HG02678 (cell line): ENCODE measurements at regions not wholly inside any gene's neighbourhood (a gene's known extent, or its start where the extent isn't known, plus 50 kb on each side); places are given as distances from the start of the nearest gene placed in this dataset.
"Not testable (repeated sequence)": the region's sequence is repeated elsewhere in the genome, so short reads cannot be mapped to it uniquely, and the experiment has no call there.

Experiments
- ATAC-seq: cut with Tn5 transposase; IDR thresholded peaks from one replicate; pipeline ENCODE4 v1.9.1; 2021; ENCODE audit warnings: mild to moderate bottlenecking, moderate library complexity; ENCODE audit not compliant: unreplicated experiment

GRCh38 chr17:21470422-21470821 is 94.3 kb downstream of the KCNJ12 start:
- ATAC-seq: not testable (repeated sequence)

DNA sequence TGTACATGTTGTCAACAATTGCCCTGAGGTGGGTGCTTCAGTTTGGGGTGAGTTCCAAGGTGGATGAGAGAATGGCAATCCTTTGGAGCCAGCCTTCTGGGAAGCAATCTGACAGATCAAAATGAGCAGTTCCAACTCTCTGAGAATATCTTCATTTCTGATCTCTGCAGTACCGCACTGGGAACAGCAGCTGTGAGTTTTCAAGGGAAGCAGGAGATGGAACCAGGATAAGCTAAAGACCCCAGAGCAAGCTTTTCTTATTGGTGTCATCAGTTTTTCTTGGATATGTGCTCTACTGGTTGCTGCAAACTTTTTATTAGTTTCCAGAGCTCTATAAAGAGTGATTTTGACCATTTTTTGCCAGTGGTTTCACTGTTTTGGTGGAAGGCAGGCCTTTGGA is 94.7 kb downstream of the KCNJ12 start:
- no peak for ATAC-seq

- no peak for ATAC-seq
Measured at GRCh38 chr17:21474815-21475214, 98.7 kb downstream of the KCNJ12 start.

DNA sequence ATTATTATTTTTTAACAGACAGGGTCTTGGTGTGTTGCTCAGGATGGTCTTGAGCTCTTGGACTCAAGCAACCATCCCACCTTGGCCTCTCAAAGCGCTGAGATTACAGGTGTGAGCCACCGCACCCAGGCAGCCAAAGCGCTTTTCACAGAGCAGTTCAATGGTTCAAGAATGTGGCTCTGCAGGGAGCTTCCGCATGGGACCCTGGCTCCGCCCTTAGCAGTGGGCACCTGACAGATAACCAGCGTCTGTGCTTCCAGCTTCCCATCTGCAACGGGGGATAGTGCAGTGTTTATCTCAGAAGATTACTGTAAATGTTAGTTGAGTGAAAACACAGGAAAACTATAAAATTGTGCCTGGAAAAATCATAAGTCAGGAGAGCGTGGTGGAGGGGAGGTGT is 99.4 kb downstream of the KCNJ12 start:
- ATAC-seq: no peak

GRCh38 chr17:21476867-21477266 is 100.7 kb downstream of the KCNJ12 start:
- no peak for ATAC-seq

- ATAC-seq: no peak
Measured at GRCh38 chr17:21482189-21482865, 106.2 kb downstream of the KCNJ12 start.

- ATAC-seq: not testable (repeated sequence)
Measured at GRCh38 chr17:21488043-21488442, 111.9 kb downstream of the KCNJ12 start.

GRCh38 chr17:21493993-21494392 is 117.8 kb downstream of the KCNJ12 start:
- ATAC-seq: no peak

GRCh38 chr17:21495281-21495680 is 119.1 kb downstream of the KCNJ12 start:
- ATAC-seq: no peak

DNA sequence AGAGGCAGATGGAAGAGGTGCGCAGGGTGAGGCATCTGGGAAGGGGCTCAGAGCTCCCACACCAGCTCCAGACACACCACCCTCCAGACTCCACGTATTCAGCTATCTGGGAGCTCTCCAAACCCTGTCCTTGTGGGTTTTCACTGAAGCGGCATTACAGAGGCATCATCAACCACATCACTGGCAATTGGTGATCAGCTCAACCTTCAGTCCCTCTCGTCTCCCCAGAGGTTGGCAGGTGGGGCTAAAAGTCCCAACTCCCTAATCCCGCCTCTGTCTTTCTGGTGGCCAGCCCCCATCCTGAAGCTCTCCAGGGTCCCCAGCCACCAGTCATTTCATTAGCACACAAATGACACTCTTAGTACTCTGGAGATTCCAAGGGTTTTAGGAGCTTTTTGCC is 123.9 kb downstream of the KCNJ12 start:
- ATAC-seq: no peak

- ATAC-seq: not testable (repeated sequence)
Measured at GRCh38 chr17:21501927-21502700, 126.0 kb downstream of the KCNJ12 start.

- ATAC-seq: no peak
Measured at GRCh38 chr17:21505819-21506815, 130.0 kb downstream of the KCNJ12 start.

- ATAC-seq: not testable (repeated sequence)
Measured at GRCh38 chr17:21507806-21508205, 131.6 kb downstream of the KCNJ12 start.

DNA sequence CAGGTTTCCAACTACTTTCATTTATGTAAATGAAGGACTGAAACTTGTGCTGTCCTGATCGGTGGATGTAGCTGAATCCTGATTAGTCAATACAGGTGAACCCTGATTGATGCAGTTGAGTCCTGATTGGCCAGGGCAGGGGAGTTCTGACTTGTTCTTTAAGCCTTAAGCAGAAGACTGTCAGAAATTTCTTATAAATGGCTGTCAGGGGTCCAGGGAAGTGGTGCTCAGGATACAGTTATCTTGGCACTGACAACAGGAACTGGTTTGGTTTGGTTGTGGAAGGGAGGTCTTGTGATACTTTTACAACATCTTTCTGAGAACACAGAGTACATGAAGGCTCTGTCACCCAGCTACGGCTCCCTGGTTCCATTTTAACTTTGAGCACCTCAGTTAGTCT is 132.1 kb downstream of the KCNJ12 start:
- no peak for ATAC-seq

DNA sequence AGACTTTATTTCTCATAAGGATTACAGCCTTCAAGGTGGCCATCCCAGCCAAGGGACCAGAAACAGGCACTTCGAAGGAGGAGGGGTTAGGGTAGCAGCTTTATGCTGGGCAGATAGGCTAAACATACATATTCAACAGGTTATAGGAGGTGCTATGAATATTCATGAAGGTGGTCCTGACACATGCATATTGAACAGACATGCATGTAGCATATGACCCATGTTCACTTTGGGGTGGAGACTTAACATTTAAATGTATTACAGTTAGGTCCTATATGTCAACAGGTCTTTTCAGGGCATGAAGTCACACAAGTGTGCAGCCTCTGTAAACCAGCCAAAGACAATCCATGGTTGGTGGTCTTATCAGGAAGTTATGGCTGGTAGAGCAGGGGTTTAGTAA is 133.2 kb downstream of the KCNJ12 start:
- ATAC-seq: not testable (repeated sequence)

DNA sequence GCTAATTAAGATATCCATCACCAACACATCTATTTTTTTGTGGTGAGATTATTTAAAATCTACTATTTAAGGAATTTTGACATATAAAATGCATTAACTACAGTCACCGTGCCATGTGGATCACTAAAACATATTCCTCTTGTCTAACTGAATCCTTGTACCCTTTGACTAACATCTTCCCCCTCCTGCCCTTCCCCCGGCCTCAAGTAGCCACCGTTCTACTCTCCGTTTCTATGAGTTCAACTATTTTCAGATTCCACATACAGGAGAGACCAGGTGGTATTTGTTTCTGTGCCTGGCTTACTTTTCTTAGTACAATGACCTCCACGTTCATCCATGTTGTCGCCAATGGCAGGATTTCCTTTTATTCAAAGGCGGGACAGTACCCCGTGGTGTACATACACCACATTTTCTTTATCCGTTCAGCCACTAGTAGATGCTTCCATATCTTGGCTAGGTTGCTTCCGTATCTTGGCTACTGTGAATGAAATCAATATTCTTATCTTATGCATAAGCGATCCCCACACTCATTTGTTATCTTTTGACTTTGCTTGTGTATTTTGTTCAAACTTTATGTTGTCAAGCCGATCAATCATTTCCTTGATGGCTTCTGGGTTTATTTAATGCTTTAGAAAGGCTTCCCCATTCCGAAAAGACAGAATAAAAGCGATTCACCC is 134.7 kb downstream of the KCNJ12 start:
- no peak for ATAC-seq

DNA sequence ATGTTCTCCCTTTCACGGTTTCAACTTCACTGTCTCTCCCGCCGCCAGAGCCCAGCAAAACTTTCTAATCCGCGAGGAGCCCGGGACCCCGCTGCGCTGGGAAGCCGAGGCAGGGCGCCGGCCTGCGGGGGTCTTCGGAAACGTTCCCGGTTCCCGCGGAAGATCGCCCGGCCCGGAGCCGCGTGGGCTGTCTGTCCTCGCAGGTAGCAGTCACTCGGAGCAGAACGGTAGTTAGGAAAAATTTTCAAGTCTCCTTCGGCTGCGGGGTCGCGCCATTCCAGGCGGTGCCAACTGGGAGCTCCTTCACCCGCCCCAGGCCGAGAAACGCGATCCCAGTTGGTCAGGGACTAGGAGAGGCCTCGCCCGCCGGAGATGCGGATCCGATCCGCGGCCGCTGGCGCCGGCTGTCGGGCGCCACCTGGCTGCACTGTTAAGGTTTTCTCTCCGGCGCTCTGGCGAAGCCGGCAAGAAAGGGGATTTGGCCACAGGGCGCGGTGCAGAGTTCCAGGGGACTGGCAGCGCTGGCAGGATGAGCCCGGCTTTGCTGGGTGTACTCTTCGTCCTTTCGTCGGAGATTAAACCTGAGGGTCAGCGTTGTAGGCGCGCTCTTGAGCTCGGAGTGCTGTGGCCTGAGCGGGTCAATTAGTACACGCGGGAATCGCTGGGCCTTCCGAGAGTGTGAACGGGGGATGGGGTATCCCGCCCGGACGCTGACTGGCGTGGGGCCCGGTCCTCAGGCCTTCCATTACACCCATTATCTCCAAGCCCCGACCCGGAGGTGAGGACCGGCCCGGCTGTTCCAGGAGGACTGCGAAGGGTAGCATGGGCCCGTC is 135.4 kb downstream of the KCNJ12 start:
- peak; percentile 72 for ATAC-seq

DNA sequence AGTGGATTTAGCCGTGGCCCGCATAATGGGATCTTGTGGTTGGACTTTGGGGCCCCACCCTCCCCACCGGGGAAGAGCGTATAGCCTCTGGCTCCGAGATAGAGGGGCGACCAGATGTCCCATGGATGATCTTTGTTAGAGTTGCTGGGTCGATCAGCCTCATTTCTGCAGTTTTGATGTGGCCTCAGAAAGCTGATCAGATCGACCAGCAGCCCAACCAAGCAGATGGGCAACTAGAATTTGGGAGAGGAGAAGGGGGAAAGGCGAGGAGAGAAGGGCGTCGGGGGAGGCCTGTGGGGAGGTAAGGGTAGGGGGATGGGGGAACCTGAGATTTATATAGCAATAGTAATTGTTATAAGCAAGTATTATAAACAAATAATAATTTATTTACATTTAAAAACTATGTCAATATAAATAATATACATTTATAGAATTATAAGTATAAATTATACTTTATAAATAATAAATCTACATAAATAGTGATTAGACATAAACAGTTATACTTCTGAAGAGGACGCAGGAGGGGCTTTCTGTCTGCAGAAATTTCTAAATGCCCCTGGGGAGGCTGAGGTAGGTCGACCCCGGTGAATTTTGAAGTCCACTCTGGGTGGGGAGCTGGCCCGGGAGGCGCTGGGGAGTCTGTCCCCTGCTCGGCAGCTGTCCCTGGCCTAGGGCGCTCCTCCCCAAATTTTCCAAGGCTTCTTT is 136.3 kb downstream of the KCNJ12 start:
- no peak for ATAC-seq

DNA sequence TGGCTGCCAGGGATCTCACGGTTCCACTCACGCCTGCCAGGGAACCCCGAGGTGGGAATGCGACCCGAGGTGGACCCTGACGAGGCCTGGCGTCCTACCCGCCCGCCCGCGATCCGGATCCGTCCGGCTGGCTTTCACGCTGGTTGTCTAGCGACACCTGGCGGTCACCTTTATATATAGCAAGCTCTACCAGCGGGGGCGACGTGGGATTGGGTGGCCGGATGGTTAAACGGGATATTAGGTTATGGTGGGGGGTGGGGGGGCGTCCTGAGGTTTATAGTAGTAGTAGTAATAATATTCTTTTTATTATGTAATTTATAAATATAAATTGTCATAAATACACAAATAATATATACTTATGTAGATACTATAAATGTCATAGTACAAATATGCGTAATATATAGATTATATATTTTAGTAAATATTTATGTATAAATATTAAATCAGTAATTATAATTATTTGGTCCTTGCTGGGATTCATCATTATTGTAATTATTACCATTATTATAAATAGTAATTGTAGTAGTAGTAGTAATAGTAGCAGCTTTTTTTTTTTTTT is 136.9 kb downstream of the KCNJ12 start:
- no peak for ATAC-seq
